GM12878 (cell line): ENCODE measurements at regions not wholly inside any gene's neighbourhood (a gene's known extent, or its start where the extent isn't known, plus 50 kb on each side); places are given as distances from the start of the nearest gene placed in this dataset.

Source experiments
- ATAC-seq: fragments of 200-7000 bp; cut with Tn5 transposase; 3 replicates; pipeline ENCODE4 v1.9.1; 2020; ENCODE audit warnings: mild to moderate bottlenecking, moderate library complexity
- BruUV-seq: library from RNA; stranded (reverse); fragments of 400-500 nt; replicated peaks from 2 replicates; lab custom pipeline; 2021; lab: Mats Ljungman, UMichigan
- CTCF ChIA-PET: fragments of 300-600 bp; sonication (Branson Sonifier 250); formaldehyde crosslinking; extraction: SDS; loops from one replicate; lab custom pipeline; 2021; ENCODE audit warnings: inconsistent platforms; lab: Yijun Ruan, JAX
- POLR2A ChIA-PET: fragments of 350-600 bp; formaldehyde crosslinking; extraction: SDS; loops from one replicate; lab custom pipeline; 2021; ENCODE audit warnings: inconsistent platforms; lab: Charles Lee
- RAD21 ChIA-PET: fragments of 300-600 bp; sonication (Branson Sonifier 250); formaldehyde crosslinking; loops from one replicate; lab custom pipeline; 2023; ENCODE audit warnings: antibody characterized with exemption; ENCODE audit not compliant: unreplicated experiment; lab: Charles Lee
- SMC1A ChIA-PET: fragments of 300-600 bp; sonication (Branson Sonifier 250); formaldehyde crosslinking; loops from one replicate; lab custom pipeline; 2023; ENCODE audit not compliant: unreplicated experiment, uncharacterized antibody; lab: Charles Lee
- DNase-seq: peaks from one replicate; pipeline ENCODE4 v3.0.0-alpha.2; 2011; ENCODE audit warnings: low read depth, low spot score
- FAIRE-seq: peaks from 3 replicates; lab custom pipeline; 2011; peaks lifted over from hg19 to GRCh38; lab: Jason Lieb, UNC
- H2AFZ ChIP-seq: 2 replicates; pipeline ENCODE4 v1.6.0; 2011; ENCODE audit warnings: low read depth, low read length, control low read depth; ENCODE audit not compliant: control insufficient read depth
- H3K27ac ChIP-seq: 2 replicates; pipeline ENCODE4 v1.5.1; 2011; ENCODE audit warnings: control low read depth; ENCODE audit not compliant: control insufficient read depth, insufficient read depth
- H3K27me3 ChIP-seq, 2 experiments: replicated peaks in 1 of 2; 2 replicates each; pipeline versions ENCODE4 v1.6.0 to v1.6.1; 2011; ENCODE audit warnings: low read length in 1 of 2; ENCODE audit not compliant: control insufficient read depth in 2 of 2, insufficient read depth in 2 of 2
- H3K36me3 ChIP-seq, 2 experiments: 2 replicates each; pipeline ENCODE4 v1.5.1; 2011; ENCODE audit warnings: low read length in 1 of 2; ENCODE audit not compliant: control insufficient read depth in 2 of 2, insufficient read depth in 2 of 2
- H3K4me1 ChIP-seq: 2 replicates; pipeline ENCODE4 v1.6.1; 2011; ENCODE audit warnings: mild to moderate bottlenecking, low read length, moderate library complexity, mixed read lengths; ENCODE audit not compliant: control insufficient read depth, insufficient read depth
- H3K4me2 ChIP-seq: 2 replicates; pipeline ENCODE4 v1.6.0; 2011; ENCODE audit warnings: control low read depth; ENCODE audit not compliant: control insufficient read depth, insufficient read depth
- H3K4me3 ChIP-seq: fragments of 200-600 bp; sonication (generic); 2 replicates; pipeline ENCODE4 v1.5.1; 2016
- H3K79me2 ChIP-seq: 2 replicates; pipeline ENCODE4 v1.6.0; 2011; ENCODE audit warnings: low read length; ENCODE audit not compliant: control insufficient read depth, insufficient read depth
- H3K9ac ChIP-seq: 2 replicates; pipeline ENCODE4 v1.8.0; 2011; ENCODE audit warnings: low read length, control low read depth, mixed read lengths; ENCODE audit not compliant: control insufficient read depth, insufficient read depth
- H3K9me3 ChIP-seq: replicated peaks from 3 replicates; pipeline ENCODE4 v1.5.1; 2011; ENCODE audit warnings: mild to moderate bottlenecking, low read length; ENCODE audit not compliant: control insufficient read depth, insufficient read depth
- H4K20me1 ChIP-seq: 2 replicates; pipeline ENCODE4 v1.6.0; 2011; ENCODE audit not compliant: control insufficient read depth, insufficient read depth
- JUND ChIP-seq: IDR thresholded peaks from 2 replicates; pipeline ENCODE4 v1.6.1; 2012; ENCODE audit warnings: low read depth, mild to moderate bottlenecking, low read length, improper control_type of control experiment, moderate library complexity
- MEF2B ChIP-seq: fragments of 450-650 bp; IDR thresholded peaks from 2 replicates; pipeline ENCODE4 v1.6.1; 2018; ENCODE audit warnings: mild to moderate bottlenecking, moderate library complexity; ENCODE audit not compliant: partially characterized antibody, poor library complexity, severe bottlenecking
- POLR2AphosphoS5 ChIP-seq: IDR thresholded peaks from 2 replicates; pipeline ENCODE4 v1.6.1; 2011; ENCODE audit warnings: mild to moderate bottlenecking, low read length, inconsistent platforms
- RAD51 ChIP-seq: fragments of 450-650 bp; IDR thresholded peaks from 2 replicates; pipeline ENCODE4 v1.6.1; 2016; ENCODE audit warnings: moderate library complexity, mild to moderate bottlenecking, inconsistent platforms
- SPI1 ChIP-seq: IDR thresholded peaks from 2 replicates; pipeline ENCODE4 v1.6.1; 2011; ENCODE audit warnings: low read depth, mild to moderate bottlenecking, low read length, moderate library complexity, borderline replicate concordance; ENCODE audit not compliant: insufficient read depth
- WGBS: methylation state at CpG from one replicate; pipeline ENCODE4 v1.1.6; 2016; ENCODE audit warnings: low lambda C conversion rate; ENCODE audit not compliant: insufficient replicate concordance, insufficient coverage; ENCODE audit errors: missing lambda C conversion rate; 5-methylcytosine and 5-hydroxymethylcytosine counted together
- in situ Hi-C: fragments of 300-500 bp; cut with MboI; formaldehyde crosslinking; loops from 9 replicates; pipeline ENCODE4 v1.14.3; 2018; ENCODE audit warnings: mixed read lengths
- intact Hi-C: fragments of 100-400 bp; cut with micrococcal nuclease; formaldehyde crosslinking; loops from one replicate; pipeline ENCODE4 v1.14.2; 2022; ENCODE audit not compliant: unreplicated experiment
- TF ChIP-seq, protein P1 (sequence below): IDR thresholded peaks from 2 replicates; pipeline ENCODE4 v1.6.1; 2012; ENCODE audit warnings: low read length, inconsistent platforms
- TF ChIP-seq, protein P2 (sequence below): fragments of 450-650 bp; conservative IDR thresholded peaks from 2 replicates; pipeline ENCODE4 v1.6.1; 2017; ENCODE audit warnings: mild to moderate bottlenecking, moderate library complexity
- TF ChIP-seq, protein P3 (sequence below): IDR thresholded peaks from 2 replicates; pipeline ENCODE4 v1.6.1; 2011; ENCODE audit warnings: borderline replicate concordance, low read depth, mild to moderate bottlenecking, moderate library complexity, mixed read lengths, low read length; ENCODE audit not compliant: insufficient read depth; ENCODE audit errors: extremely low read length

DNA sequence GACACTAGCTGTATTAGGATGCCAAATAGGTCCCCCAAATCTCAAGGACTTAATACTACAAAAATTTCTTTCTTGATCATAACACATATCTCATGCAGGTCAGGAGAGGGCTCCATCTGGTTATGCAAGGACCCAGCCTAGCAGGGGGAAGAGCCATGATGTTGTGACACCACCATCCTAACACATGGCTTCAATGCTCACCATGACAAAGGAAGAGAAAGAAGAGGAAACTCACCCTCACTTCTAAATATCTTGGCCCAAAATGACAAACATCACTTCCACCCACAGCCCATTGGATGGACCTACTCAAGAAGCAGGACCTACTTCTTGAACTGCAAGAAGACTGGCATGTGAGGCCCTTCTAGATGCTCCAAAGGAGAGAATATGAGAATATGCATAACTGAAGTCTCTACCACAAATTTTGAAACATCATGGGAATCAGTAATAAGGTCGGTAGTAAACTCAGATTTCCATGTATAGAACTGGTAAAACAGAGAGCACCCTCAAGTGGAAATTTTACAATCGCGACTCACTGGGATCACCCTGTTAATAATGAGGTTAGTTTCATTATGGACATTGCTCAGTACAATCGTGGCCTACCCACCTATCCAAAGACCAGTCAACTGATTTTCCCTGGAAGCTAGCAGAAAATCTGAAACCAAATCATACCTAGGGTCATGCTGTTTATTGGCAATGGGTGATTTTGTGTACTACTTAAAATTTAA lies 308.2 kb downstream of the ACTL7B start:
- SMC1A ChIA-PET: no interaction called here
- WGBS: 50% methylated on average over 4 of the region's 4 CpGs
- H3K27ac ChIP-seq: no peak overlapping the region
- no peak overlapping the region for H2AFZ ChIP-seq
- H3K79me2 ChIP-seq: no peaks in the 10 kb centered on the region
- FAIRE-seq (no peak), DNase-seq (no peak), ATAC-seq (no peak)
- in situ Hi-C loops (no loop called here), intact Hi-C loops (no loop called here)
- H3K36me3 ChIP-seq: no peaks in the 10 kb centered on the region
- H4K20me1 ChIP-seq: no peaks in the 10 kb centered on the region
- no TSS peak for BruUV-seq
- RAD21 ChIA-PET: no interaction called here
- no peaks in the 10 kb centered on the region for H3K27me3 ChIP-seq
- H3K4me1 ChIP-seq: no peaks in the 10 kb centered on the region
- no peak for TF ChIP-seq RAD51
- TF ChIP-seq, protein P1, sequence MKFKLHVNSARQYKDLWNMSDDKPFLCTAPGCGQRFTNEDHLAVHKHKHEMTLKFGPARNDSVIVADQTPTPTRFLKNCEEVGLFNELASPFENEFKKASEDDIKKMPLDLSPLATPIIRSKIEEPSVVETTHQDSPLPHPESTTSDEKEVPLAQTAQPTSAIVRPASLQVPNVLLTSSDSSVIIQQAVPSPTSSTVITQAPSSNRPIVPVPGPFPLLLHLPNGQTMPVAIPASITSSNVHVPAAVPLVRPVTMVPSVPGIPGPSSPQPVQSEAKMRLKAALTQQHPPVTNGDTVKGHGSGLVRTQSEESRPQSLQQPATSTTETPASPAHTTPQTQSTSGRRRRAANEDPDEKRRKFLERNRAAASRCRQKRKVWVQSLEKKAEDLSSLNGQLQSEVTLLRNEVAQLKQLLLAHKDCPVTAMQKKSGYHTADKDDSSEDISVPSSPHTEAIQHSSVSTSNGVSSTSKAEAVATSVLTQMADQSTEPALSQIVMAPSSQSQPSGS: no peak
- H3K4me2 ChIP-seq: no peak overlapping the region
- no peaks in the 10 kb centered on the region for H3K9me3 ChIP-seq
- CTCF ChIA-PET: no interaction called here
- H3K9ac ChIP-seq: no peak overlapping the region
- H3K4me3 ChIP-seq: no peak overlapping the region
- POLR2A ChIA-PET: no interaction called here

DNA sequence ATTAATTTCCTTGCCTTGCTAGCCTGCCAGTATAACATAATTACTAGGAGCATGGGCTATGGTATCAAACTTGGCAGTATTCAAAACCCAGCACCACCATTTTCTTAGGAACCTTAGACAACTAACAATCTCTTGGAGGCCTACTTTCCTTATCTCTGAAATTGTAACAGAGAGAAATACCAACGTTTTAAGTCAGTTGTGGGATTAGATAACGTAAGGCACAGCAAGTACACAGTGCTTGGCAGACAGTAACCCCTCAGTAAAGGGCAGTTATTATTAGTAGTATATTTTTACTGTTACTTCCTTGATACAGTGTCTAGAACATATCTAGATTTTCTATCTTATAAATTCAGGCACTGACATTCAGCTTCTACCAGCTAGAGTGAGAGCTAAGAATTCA lies 309.6 kb downstream of the ACTL7B start:
- H3K4me1 ChIP-seq: no peaks in the 10 kb centered on the region
- TF ChIP-seq, protein P2, sequence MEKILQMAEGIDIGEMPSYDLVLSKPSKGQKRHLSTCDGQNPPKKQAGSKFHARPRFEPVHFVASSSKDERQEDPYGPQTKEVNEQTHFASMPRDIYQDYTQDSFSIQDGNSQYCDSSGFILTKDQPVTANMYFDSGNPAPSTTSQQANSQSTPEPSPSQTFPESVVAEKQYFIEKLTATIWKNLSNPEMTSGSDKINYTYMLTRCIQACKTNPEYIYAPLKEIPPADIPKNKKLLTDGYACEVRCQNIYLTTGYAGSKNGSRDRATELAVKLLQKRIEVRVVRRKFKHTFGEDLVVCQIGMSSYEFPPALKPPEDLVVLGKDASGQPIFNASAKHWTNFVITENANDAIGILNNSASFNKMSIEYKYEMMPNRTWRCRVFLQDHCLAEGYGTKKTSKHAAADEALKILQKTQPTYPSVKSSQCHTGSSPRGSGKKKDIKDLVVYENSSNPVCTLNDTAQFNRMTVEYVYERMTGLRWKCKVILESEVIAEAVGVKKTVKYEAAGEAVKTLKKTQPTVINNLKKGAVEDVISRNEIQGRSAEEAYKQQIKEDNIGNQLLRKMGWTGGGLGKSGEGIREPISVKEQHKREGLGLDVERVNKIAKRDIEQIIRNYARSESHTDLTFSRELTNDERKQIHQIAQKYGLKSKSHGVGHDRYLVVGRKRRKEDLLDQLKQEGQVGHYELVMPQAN: no peak
- TF ChIP-seq SPI1 (no peak), MEF2B (no peak), POLR2AphosphoS5 (no peak), JUND (no peak)
- TF ChIP-seq, protein P3, sequence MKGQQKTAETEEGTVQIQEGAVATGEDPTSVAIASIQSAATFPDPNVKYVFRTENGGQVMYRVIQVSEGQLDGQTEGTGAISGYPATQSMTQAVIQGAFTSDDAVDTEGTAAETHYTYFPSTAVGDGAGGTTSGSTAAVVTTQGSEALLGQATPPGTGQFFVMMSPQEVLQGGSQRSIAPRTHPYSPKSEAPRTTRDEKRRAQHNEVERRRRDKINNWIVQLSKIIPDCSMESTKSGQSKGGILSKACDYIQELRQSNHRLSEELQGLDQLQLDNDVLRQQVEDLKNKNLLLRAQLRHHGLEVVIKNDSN: no peak
- no TSS peak for BruUV-seq
- no peak overlapping the region for H3K4me3 ChIP-seq
- in situ Hi-C loops (no loop called here), intact Hi-C loops (no loop called here)
- no peak overlapping the region for H3K9ac ChIP-seq
- ChIA-PET CTCF (interaction anchor here (0.9 kb wide), 1 partner anchor 19 kb away, joined by 3 read pairs; no protein-coding TSS in a partner anchor), RAD21 (no interaction called here), POLR2A (no interaction called here), SMC1A (no interaction called here)
- ATAC-seq: no peak
- H3K9me3 ChIP-seq: no peaks in the 10 kb centered on the region
- DNase-seq: no peak
- no peaks in the 10 kb centered on the region for H3K36me3 ChIP-seq
- H2AFZ ChIP-seq: no peak overlapping the region
- H3K27ac ChIP-seq: no peak overlapping the region
- no peak overlapping the region for H3K4me2 ChIP-seq
- H3K27me3 ChIP-seq: no peaks in the 10 kb centered on the region
- FAIRE-seq: no peak
- H3K79me2 ChIP-seq: no peaks in the 10 kb centered on the region
- H4K20me1 ChIP-seq: no peaks in the 10 kb centered on the region
- WGBS: 0% methylated on average over 2 of the region's 2 CpGs
